Fibroblast of the aortic adventitia (primary cell): ENCODE measurements at regions not wholly inside any gene's neighbourhood (a gene's known extent, or its start where the extent isn't known, plus 50 kb on each side); places are given as distances from the start of the nearest gene placed in this dataset.

Experiments used
- DNase-seq: peaks from one replicate; pipeline ENCODE4 v3.0.0-alpha.2; 2010; ENCODE audit warnings: low read depth
- H3K4me3 ChIP-seq: 2 replicates; pipeline ENCODE4 v1.5.1; 2011; ENCODE audit warnings: low read depth, mild to moderate bottlenecking, control low read depth, low read length, moderate library complexity
- CTCF ChIP-seq: IDR thresholded peaks from 2 replicates; pipeline ENCODE4 v1.5.1; 2011; ENCODE audit warnings: mild to moderate bottlenecking, low read length, control low read depth, inconsistent platforms; ENCODE audit not compliant: insufficient read depth

DNA sequence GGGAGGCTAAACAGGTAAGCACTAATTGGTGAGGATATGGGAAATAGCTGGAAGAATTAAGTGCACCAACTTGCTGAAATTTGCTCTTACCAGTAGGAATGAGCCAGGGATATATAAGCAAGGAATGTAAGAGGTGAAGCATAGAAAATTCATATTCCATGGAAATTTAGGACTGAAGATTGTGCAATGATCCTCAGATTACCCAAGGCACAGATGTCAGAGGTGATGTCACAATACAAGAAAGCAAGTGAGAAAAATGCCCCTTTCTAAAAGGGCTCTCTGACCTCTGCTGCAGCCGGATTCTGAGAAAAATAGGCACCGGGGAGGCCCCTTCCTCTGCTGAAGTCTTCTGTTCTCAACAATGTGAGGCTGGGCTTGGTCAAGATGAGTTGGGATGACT lies 112.3 kb upstream of the ZNF678 start:
- H3K4me3 ChIP-seq: no peak overlapping the region
- DNase-seq: no peak

DNA sequence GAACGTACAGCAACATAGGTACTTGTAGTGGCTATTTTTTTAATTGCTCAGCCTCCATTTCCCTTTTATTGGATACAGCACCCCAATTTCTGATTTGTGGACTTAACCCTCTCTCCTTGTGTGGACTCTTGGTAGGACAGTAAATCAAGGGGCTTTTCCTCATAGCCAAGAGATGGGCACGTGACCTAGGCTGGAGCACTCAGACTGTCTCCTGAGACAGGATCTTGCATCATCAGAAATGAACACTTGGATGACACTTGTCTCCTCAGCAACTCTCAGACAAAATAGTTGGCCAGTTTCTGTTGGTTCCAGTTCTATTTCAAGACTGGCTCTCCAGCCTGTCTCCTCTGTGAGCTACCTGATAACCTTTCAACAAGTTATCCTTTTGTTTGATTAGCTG lies 112.9 kb upstream of the ZNF678 start:
- TF ChIP-seq CTCF: no peak
- no peak for DNase-seq
- no peak overlapping the region for H3K4me3 ChIP-seq

More for the DNA sequence above, 112.3 kb upstream of the ZNF678 start:
- TF ChIP-seq CTCF: no peak

GRCh38 chr1:227449741-227450441 lies 113.5 kb upstream of the ZNF678 start:
- no peak for DNase-seq
- TF ChIP-seq CTCF: no peak
- H3K4me3 ChIP-seq: no peak overlapping the region

DNA sequence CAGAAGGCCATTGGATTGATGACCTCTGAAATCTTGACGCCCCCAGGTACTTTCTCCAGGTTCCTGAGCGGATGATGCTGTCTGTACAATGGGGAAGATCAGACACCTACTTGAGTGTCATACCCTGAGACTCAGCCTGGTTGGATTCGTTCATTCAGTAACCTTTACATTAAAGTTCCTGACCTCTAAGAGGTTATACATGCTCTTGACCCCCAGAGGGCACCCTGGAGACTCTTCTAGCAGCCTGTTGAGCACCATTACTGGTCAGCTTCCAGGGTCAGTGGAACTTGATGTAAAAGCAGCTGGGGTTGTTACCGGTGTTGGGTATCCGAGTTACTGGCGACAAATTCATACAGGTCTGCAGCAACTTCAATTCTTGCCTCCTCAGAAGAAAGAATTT lies 114.3 kb upstream of the ZNF678 start:
- no peak for DNase-seq
- no peak overlapping the region for H3K4me3 ChIP-seq
- peak; percentile 34 for TF ChIP-seq CTCF

- DNase-seq: peak; percentile 29
- TF ChIP-seq CTCF: peak; percentile 52
Measured at GRCh38 chr1:227447531-227447990, 115.8 kb upstream of the ZNF678 start.

GRCh38 chr1:227445746-227446145 lies 117.6 kb upstream of the ZNF678 start:
- TF ChIP-seq CTCF: no peak
- no peak for DNase-seq
- no peak overlapping the region for H3K4me3 ChIP-seq

More at GRCh38 chr1:227447531-227447990, 115.8 kb upstream of the ZNF678 start:
- H3K4me3 ChIP-seq: no peak overlapping the region
